Hindlimb muscle (tissue), 1 donor: ENCODE measurements at regions not wholly inside any gene's neighbourhood (a gene's known extent, or its start where the extent isn't known, plus 50 kb on each side); places are given as distances from the start of the nearest gene placed in this dataset.

Source experiments
- DNase-seq: peaks from one replicate; pipeline ENCODE4 v3.0.0-alpha.2; 2013

DNA sequence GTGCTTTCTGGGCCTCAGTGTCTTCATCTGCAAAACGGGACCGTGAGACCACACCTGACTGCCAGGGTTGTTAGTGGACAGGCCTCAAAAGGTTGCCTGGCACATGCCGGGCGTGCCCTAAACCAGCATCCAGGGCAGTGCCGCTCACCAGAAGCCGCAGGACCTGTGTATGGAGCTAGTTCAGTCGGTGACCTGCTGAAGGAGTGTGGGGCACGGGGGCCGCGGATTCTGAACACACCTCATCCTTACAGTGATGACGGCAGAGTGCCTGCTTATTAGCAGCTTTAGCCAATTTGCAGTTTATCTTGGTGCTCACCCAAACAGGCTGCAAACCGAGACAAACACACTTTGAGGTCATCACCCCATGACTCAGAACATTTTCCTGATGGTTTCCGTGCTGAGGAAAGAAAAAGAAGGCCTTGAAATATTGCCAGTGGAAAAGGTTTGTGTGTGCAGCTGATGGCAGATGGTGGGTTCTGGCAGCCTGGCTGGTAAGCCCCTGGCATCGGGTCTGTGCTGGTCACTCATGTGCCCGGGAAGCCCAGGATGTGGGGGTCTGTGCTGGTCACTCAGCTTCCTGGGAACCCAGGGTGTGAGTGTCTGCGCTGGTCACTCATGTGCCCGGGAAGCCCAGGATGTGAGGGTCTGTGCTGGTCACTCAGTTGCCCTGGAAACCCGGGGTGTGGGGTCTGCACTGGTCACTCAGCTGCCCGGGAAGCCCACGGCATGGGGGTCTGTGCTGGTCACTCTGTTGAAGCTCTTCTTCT lies 153.8 kb downstream of the ERMARD start:
- no peak for DNase-seq

- no peak for DNase-seq
Measured at GRCh38 chr6:169904051-169904922, 152.9 kb downstream of the ERMARD start.

DNA sequence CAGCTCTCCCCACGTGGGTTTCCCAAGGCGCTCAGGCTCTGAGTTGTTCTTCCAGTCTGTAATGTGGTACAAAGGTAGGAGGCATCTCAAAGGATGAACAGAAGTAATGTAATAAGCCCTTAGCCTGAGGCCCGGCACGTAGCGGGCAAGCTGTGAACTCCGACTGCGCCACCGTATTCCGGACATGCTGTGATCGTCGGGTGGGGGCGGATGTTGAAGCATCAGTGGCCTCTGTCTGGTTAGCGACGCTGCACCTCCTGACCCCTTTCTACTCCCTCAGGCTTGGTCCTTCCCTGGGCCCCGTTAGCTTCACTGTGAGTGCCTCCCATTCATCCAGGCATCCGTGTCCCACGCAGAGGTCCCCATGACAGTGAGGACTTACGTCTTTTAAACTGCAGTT lies 151.7 kb downstream of the ERMARD start:
- DNase-seq: no peak

GRCh38 chr6:169902604-169903003 lies 151.2 kb downstream of the ERMARD start:
- no peak for DNase-seq

GRCh38 chr6:169902070-169902469 lies 150.6 kb downstream of the ERMARD start:
- DNase-seq: no peak

DNA sequence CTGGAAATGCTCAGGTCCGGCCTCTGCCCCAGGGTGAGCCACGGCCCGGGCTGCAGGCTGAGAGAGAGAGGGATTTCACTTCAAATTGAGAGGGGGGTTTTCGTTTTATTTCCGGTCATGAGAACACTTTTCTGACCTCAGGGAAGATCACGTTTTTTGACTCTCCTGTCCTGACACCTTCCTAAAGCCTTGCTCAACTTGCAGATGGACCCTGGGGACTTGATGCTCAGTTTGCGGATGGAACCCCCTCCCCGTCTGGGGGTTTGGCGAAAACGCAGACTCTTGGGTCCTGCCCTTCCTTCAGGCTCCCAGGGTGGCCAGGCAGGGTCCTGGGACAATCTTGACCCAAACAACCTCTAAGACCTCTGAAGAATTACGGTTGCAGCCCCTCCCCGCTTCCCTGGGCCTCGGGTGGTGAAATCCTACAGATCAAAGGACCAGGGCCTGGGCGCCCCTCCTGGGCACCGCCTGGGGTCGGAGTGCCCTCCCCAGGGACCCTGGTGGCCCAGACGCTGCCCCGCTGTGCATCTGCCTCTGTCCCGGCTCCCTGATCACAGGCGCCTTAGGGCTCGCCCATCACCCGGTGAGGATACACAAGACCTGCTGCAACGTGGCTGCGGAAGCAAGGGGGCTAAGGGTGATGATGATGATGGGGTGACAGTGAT lies 148.2 kb downstream of the ERMARD start:
- no peak for DNase-seq

- no peak for DNase-seq
Measured at GRCh38 chr6:169898788-169899480, 147.5 kb downstream of the ERMARD start.

GRCh38 chr6:169897601-169898358 lies 146.4 kb downstream of the ERMARD start:
- DNase-seq: no peak

- DNase-seq: no peak
Measured at GRCh38 chr6:169896826-169897456, 145.5 kb downstream of the ERMARD start.

DNA sequence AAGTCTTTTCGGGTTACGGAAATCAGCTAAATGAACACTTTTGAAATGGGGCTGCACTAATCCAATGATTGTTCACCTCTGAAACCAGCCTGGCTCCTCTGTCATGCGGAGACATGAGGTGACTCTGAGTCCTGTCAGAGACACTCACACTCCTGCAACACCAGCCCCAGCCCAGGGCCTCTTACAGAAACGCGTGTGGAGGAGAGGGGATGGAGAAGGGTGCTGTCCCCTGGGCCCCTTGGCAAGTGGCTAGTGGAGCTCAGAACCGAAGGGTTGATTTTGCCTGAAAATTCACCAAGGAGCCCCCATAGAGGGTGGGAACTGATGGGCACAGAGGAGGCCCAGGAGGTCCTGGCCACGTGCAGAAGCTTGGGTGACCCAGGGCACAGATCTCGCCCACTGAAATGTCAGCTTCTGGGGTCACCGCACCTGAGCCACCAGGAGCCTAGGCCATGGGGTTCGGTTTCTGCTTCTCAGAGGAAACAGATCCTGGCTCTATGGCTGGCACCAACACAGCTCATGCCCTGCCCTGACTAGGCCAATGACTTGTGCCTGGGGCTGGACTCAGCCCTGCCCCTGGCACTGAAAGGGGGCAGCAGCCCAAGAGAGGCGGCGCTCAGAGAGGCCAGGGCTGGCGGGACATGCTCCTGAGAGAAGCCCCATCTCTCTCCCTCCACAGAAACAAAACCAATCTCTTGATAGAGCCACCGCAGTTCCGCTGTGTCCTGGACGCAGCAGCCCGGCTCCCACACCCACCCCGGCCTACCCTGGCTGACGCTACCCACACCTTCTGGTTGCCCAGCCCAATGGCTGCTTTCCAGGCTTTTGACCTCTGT lies 144.7 kb downstream of the ERMARD start:
- DNase-seq: no peak

DNA sequence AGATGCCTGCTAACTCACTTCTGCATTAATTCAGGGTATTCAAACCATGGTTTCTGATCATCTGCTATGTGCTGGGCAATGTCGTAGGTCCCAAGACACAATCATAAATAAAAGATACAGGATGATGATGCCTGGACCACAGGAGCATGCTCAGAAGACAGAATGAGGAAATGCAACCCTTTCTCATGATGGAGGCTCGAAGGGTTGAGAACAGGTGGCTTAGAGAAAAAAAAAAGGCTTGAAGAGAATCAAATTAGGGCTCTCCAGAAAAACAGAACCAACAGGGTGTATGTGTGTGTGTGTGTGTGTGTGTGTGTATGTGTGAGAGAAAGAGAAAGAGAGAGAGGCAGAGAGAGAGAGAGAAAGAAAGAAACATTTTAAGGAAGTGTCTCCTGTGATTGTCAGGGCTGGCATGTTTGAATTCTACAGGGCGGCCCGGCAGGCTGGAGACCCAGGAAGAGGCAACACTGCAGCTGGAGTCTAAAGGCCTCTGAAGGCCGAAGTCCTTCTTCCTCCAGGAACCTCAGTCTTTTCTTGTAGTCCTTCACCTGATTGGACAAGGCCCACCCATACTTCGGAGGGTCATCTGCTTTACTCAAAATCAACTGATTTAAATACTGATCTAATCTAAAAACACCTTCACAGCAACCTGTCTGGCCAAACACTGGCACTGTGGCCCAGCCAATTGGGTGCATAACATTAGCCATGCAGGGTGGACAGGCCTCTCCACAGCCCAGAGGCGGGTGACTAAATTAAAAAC lies 143.8 kb downstream of the ERMARD start:
- DNase-seq: no peak

DNA sequence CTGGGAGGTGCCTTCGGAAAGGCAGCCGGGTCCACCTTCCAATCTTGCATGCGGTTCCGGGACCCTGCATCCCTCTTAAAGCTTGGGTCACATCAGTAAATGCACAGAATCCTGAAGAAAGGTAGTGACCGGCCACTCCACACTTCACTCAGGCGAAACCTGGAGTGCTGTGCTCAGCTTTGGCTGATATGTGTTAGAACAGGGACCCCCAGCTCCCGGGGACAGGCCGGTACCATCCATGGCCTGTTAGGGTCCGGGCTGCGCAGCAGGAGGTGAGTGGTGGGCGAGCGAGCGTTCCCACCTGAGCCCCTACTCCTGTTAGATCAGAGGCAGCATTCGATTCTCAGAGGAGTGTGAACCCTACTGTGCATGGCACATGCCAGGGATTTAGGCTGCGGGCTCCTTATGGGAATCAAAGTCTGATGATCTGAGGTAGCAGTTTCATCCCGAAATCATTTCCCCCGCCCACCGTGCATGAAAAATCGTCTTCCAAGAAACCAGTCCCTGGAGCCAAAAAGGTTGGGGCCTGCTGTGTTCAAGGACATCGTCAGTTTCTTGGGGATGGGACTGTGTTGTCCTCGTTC lies 143.0 kb downstream of the ERMARD start:
- no peak for DNase-seq

GRCh38 chr6:169893624-169894023 lies 142.2 kb downstream of the ERMARD start:
- DNase-seq: no peak

DNA sequence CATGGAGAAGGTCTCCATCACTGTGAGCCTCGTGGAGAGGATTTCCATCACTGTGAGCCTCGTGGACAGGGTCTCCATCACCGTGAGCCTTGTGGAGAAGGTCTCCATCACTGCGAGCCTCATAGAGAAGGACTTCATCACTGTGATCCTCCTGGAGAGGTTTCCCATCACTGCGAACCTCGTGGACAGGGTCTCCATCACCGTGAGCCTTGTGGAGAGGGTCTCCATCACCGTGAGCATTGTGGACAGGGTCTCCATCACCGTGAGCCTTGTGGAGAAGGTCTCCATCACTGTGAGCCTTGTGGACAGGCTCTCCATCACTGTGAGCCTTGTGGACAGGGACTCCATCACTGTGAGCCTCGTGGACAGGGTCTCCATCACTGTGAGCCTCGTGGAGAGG lies 140.4 kb downstream of the ERMARD start:
- no peak for DNase-seq

DNA sequence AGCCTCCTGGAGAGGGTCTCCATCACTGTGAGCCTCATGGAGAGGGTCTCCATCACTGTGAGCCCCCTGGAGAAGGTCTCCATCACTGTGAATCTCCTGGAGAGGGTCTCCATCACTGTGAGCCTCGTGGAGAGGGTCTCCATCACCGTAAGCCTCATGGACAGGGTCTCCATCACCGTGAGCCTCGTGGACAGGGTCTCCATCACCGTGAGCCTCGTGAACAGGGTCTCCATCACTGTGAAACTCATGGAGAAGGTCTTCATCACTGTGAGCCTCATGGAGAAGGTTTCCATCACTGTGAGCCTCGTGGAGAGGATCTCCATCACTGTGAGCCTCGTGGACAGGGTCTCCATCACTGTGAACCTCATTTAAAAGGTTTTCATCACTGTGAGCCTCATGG lies 140.0 kb downstream of the ERMARD start:
- no peak for DNase-seq

DNA sequence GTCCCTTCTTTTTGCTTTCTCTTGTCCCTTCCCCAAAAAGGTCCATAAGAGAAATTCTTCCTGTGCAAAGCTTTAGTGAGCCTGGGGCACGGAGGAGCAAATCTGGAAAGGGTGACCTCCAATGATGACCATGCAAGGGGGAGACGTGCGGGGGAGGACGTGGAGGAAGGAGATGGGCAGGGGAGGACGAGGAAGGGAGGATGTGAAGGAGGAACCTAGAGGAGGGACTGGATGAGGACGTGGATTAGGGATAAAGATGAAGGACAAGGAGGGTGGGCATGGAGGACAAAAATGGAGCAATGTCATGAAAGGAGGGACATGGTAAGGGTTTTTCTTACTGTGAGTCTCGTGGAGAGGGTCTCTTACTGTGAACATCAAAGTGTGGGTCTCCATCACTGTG lies 139.5 kb downstream of the ERMARD start:
- DNase-seq: no peak

DNA sequence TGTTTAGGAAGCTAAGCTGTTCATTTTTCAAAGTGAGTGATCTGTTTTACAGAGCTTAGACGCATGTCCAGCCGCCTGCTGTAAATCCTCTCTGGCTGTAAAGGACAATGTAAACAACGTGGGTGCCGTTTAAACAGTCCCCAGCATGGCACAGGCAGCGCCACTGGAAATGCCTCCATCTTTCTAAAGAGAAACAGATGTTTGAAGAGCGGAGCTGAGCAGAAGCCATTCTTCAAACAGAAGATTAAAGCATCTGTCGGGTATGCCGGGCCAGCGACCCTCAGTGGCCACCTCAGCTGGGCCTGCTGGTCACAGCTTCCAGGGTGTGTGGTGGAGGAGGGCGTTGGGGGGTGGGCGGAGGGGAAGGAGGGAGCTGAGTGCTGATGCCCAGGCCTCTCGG lies 138.6 kb downstream of the ERMARD start:
- no peak for DNase-seq

- DNase-seq: no peak
Measured at GRCh38 chr6:169887529-169888140, 136.2 kb downstream of the ERMARD start.
